ENCODE measurements at regions not wholly inside any gene's neighbourhood (a gene's known extent, or its start where the extent isn't known, plus 50 kb on each side); places are given as distances from the start of the nearest gene placed in this dataset.

- ChIA-PET POLR2A (ENCODE audit: unreplicated experiment) (no interaction called here), CTCF (no interaction called here)
- Histone ChIP-seq H3K27me3 (ENCODE audit: insufficient read depth, low read depth) (peaks cover 43% of the 10 kb centered on the region), H3K36me3 (ENCODE audit: low read depth) (no peaks in the 10 kb centered on the region), H4K20me1 (ENCODE audit: insufficient read depth) (no peaks in the 10 kb centered on the region), H3F3A (ENCODE audit: insufficient read depth, low read depth) (no peaks in the 10 kb centered on the region), H3K4me2 (no peak overlapping the region), H2AFZ (no peak overlapping the region), H3K4me1 (replicated peaks; ENCODE audit: insufficient read depth) (no peaks in the 10 kb centered on the region), H3K4me3 (no peak overlapping the region), H3K9me3 (ENCODE audit: insufficient read depth, low read depth) (no peaks in the 10 kb centered on the region), H3K9me2 (ENCODE audit: insufficient read depth) (no peaks in the 10 kb centered on the region), H3K79me2 (ENCODE audit: low read depth) (no peaks in the 10 kb centered on the region), H3K27ac (no peak overlapping the region)
- no peak for TF ChIP-seq CTCF (conservative IDR thresholded peaks at IDR 0.05)
- TF ChIP-seq EZH2 (IDR thresholded peaks at IDR 0.05; ENCODE audit: low read depth), result no peak
- intact Hi-C loops (cut with micrococcal nuclease; ENCODE audit: unreplicated experiment), result no loop called here
- no TSS peak for BruUV-seq (replicated peaks)
- no peak for DNase-seq
These were observed 70.7 kb upstream of the IGLL5 start for GRCh38 chr22:22816766-22817410.

- Histone ChIP-seq H3K9me2 (ENCODE audit: insufficient read depth) (no peaks in the 10 kb centered on the region), H2AFZ (no peak overlapping the region), H3K27me3 (ENCODE audit: insufficient read depth, low read depth) (peaks cover 43% of the 10 kb centered on the region), H3K36me3 (ENCODE audit: low read depth) (no peaks in the 10 kb centered on the region), H3F3A (ENCODE audit: insufficient read depth, low read depth) (no peaks in the 10 kb centered on the region), H3K4me3 (no peak overlapping the region), H3K9me3 (ENCODE audit: insufficient read depth, low read depth) (no peaks in the 10 kb centered on the region), H3K4me2 (no peak overlapping the region), H4K20me1 (ENCODE audit: insufficient read depth) (no peaks in the 10 kb centered on the region), H3K4me1 (replicated peaks; ENCODE audit: insufficient read depth) (no peaks in the 10 kb centered on the region), H3K27ac (no peak overlapping the region), H3K79me2 (ENCODE audit: low read depth) (no peaks in the 10 kb centered on the region)
- intact Hi-C loops (cut with micrococcal nuclease; ENCODE audit: unreplicated experiment), result no loop called here
- ChIA-PET CTCF (no interaction called here), POLR2A (ENCODE audit: unreplicated experiment) (no interaction called here)
- TF ChIP-seq EZH2 (IDR thresholded peaks at IDR 0.05; ENCODE audit: low read depth) (no peak), CTCF (conservative IDR thresholded peaks at IDR 0.05) (no peak)
- BruUV-seq (replicated peaks), result no TSS peak
- DNase-seq, result no peak
These were observed 70.0 kb upstream of the IGLL5 start for GRCh38 chr22:22817468-22818201.

- BruUV-seq (replicated peaks), result no TSS peak
- CTCF ChIA-PET, result no interaction called here
These were observed 69.4 kb upstream of the IGLL5 start for GRCh38 chr22:22818202-22818538.

More at GRCh38 chr22:22818202-22818538, 69.4 kb upstream of the IGLL5 start:
- no peak overlapping the region for H3K4me2 ChIP-seq
- no peak overlapping the region for H3K4me3 ChIP-seq
- H3K79me2 ChIP-seq (ENCODE audit: low read depth), result no peaks in the 10 kb centered on the region
- H3F3A ChIP-seq (ENCODE audit: insufficient read depth, low read depth), result no peaks in the 10 kb centered on the region
- H3K4me1 ChIP-seq (replicated peaks; ENCODE audit: insufficient read depth), result no peaks in the 10 kb centered on the region
- H3K27ac ChIP-seq, result no peak overlapping the region
- DNase-seq, result no peak
- no peaks in the 10 kb centered on the region for H4K20me1 ChIP-seq (ENCODE audit: insufficient read depth)
- POLR2A ChIA-PET (ENCODE audit: unreplicated experiment), result no interaction called here
- H3K27me3 ChIP-seq (ENCODE audit: insufficient read depth, low read depth), result peaks cover 48% of the 10 kb centered on the region
- TF ChIP-seq CTCF (conservative IDR thresholded peaks at IDR 0.05) (no peak), EZH2 (IDR thresholded peaks at IDR 0.05; ENCODE audit: low read depth) (no peak)
- intact Hi-C loops (cut with micrococcal nuclease; ENCODE audit: unreplicated experiment), result no loop called here
- no peaks in the 10 kb centered on the region for H3K9me3 ChIP-seq (ENCODE audit: insufficient read depth, low read depth)
- H3K36me3 ChIP-seq (ENCODE audit: low read depth), result no peaks in the 10 kb centered on the region
- no peaks in the 10 kb centered on the region for H3K9me2 ChIP-seq (ENCODE audit: insufficient read depth)
- no peak overlapping the region for H2AFZ ChIP-seq

All from PC-9 (cell line).